SU-DHL-6 (cell line): ENCODE measurements at regions not wholly inside any gene's neighbourhood (a gene's known extent, or its start where the extent isn't known, plus 50 kb on each side); places are given as distances from the start of the nearest gene placed in this dataset.

ENCODE experiments used
- H2AFZ ChIP-seq: fragments of 200-600 bp; sonication (generic); 2 replicates; pipeline ENCODE4 v1.6.1; 2014; ENCODE audit warnings: low read depth, mild to moderate bottlenecking, moderate library complexity, mixed read lengths, antibody characterized with exemption, low read length; ENCODE audit not compliant: severe bottlenecking
- H3F3A ChIP-seq: fragments of 200-600 bp; shearing (Covaris generic); 2 replicates; pipeline ENCODE4 v1.6.0; 2016; ENCODE audit warnings: antibody characterized with exemption, mild to moderate bottlenecking; ENCODE audit not compliant: insufficient read depth
- H3K27ac ChIP-seq: fragments of 200-600 bp; sonication (generic); 2 replicates; pipeline ENCODE4 v1.5.1; 2016; ENCODE audit warnings: low read depth, mild to moderate bottlenecking, low read length, moderate library complexity, mixed read lengths
- H3K27me3 ChIP-seq: fragments of 200-600 bp; sonication (generic), shearing (Covaris generic); 2 replicates; pipeline ENCODE4 v1.6.0; 2014; ENCODE audit warnings: mild to moderate bottlenecking, low read length
- H3K36me3 ChIP-seq: fragments of 200-600 bp; sonication (generic); 2 replicates; pipeline ENCODE4 v1.6.1; 2014; ENCODE audit warnings: mild to moderate bottlenecking, low read length, mixed read lengths
- H3K4me2 ChIP-seq: fragments of 300-600, 200-600 bp; shearing (Covaris generic), sonication (generic); 2 replicates; pipeline ENCODE4 v1.6.0; 2014; ENCODE audit warnings: low read length, low read depth, mild to moderate bottlenecking; ENCODE audit not compliant: poor library complexity, severe bottlenecking
- H3K4me3 ChIP-seq: fragments of 200-600 bp; sonication (generic); 2 replicates; pipeline ENCODE4 v1.5.1; 2014; ENCODE audit warnings: antibody characterized with exemption, low read length, mild to moderate bottlenecking, mixed read lengths; ENCODE audit not compliant: insufficient read depth, poor library complexity, severe bottlenecking
- H3K79me2 ChIP-seq: fragments of 200-600 bp; sonication (generic); 2 replicates; pipeline ENCODE4 v1.6.1; 2014; ENCODE audit warnings: mild to moderate bottlenecking, low read length, moderate library complexity; ENCODE audit not compliant: insufficient read depth
- H3K9ac ChIP-seq: fragments of 200-600 bp; sonication (generic); 2 replicates; pipeline ENCODE4 v1.7.0; 2014; ENCODE audit warnings: mild to moderate bottlenecking, low read length
- H3K9me2 ChIP-seq: fragments of 200-600 bp; sonication (generic); replicated peaks from 2 replicates; pipeline ENCODE4 v1.6.1; 2014; ENCODE audit warnings: low read length; ENCODE audit not compliant: insufficient read depth
- H3K9me3 ChIP-seq: fragments of 200-600 bp; sonication (generic); 2 replicates; pipeline ENCODE4 v1.6.1; 2014; ENCODE audit warnings: low read length, mixed read lengths; ENCODE audit not compliant: insufficient read depth
- H4K20me1 ChIP-seq: fragments of 200-600 bp; sonication (generic); 2 replicates; pipeline ENCODE4 v1.6.1; 2014; ENCODE audit warnings: low read depth, mild to moderate bottlenecking, antibody characterized with exemption, low read length, moderate library complexity, mixed read lengths
- CTCF ChIP-seq: fragments of 200-600 bp; sonication (generic); IDR thresholded peaks from one replicate; pipeline ENCODE4 v1.5.1; 2017; ENCODE audit warnings: antibody characterized with exemption, mild to moderate bottlenecking, low read length, moderate library complexity; ENCODE audit not compliant: insufficient read depth, poor library complexity, severe bottlenecking
- EZH2phosphoT487 ChIP-seq: fragments of 200-600 bp; sonication (generic), shearing (Covaris generic); conservative IDR thresholded peaks from 2 replicates; pipeline ENCODE4 v1.6.1; 2018; ENCODE audit warnings: mild to moderate bottlenecking, antibody characterized with exemption, low read length, moderate library complexity, mixed read lengths

- H3K9me2 ChIP-seq: no peaks in the 10 kb centered on the region
- H3K9me3 ChIP-seq: no peaks in the 10 kb centered on the region
- TF ChIP-seq EZH2phosphoT487: no peak
- TF ChIP-seq CTCF: no peak
- no peak overlapping the region for H3K4me2 ChIP-seq
- no peaks in the 10 kb centered on the region for H3K27me3 ChIP-seq
- no peaks in the 10 kb centered on the region for H3F3A ChIP-seq
- H3K79me2 ChIP-seq: no peaks in the 10 kb centered on the region
- H3K36me3 ChIP-seq: no peaks in the 10 kb centered on the region
- no peak overlapping the region for H3K9ac ChIP-seq
- H3K27ac ChIP-seq: no peak overlapping the region
- no peak overlapping the region for H2AFZ ChIP-seq
- no peaks in the 10 kb centered on the region; the same call in 1 of the 2 replicates for H4K20me1 ChIP-seq
- H3K4me3 ChIP-seq: no peak overlapping the region
Measured at GRCh38 chr11:15509082-15509481, 394.4 kb downstream of the INSC start.

GRCh38 chr11:15519124-15519791, 404.5 kb downstream of the INSC start:
- no peak overlapping the region for H3K4me2 ChIP-seq
- H3K4me3 ChIP-seq: no peak overlapping the region
- peaks cover 3% of the 10 kb centered on the region; the same call in 1 of the 2 replicates for H3K27me3 ChIP-seq
- H3K9me3 ChIP-seq: 0 out of 2 replicates have a peak, but pooled peaks cover 7% of the 10 kb centered on the region
- no peaks in the 10 kb centered on the region for H3K79me2 ChIP-seq
- no peaks in the 10 kb centered on the region for H3K36me3 ChIP-seq
- no peak overlapping the region for H3K27ac ChIP-seq
- no peaks in the 10 kb centered on the region for H4K20me1 ChIP-seq
- no peak for TF ChIP-seq EZH2phosphoT487
- TF ChIP-seq CTCF: no peak
- H3F3A ChIP-seq: no peaks in the 10 kb centered on the region
- no peak overlapping the region for H3K9ac ChIP-seq
- no peaks in the 10 kb centered on the region for H3K9me2 ChIP-seq
- H2AFZ ChIP-seq: no peak overlapping the region

- no peak overlapping the region for H3K27ac ChIP-seq
- H3K4me2 ChIP-seq: no peak overlapping the region
- peaks cover under 1% of the 10 kb centered on the region; the same call in 1 of the 2 replicates for H3K27me3 ChIP-seq
- no peaks in the 10 kb centered on the region for H4K20me1 ChIP-seq
- no peak overlapping the region for H3K9ac ChIP-seq
- no peak for TF ChIP-seq CTCF
- TF ChIP-seq EZH2phosphoT487: no peak
- H3K4me3 ChIP-seq: no peak overlapping the region
- no peaks in the 10 kb centered on the region for H3K9me2 ChIP-seq
- H2AFZ ChIP-seq: no peak overlapping the region
- H3K79me2 ChIP-seq: no peaks in the 10 kb centered on the region
- no peaks in the 10 kb centered on the region for H3K36me3 ChIP-seq
- H3F3A ChIP-seq: no peaks in the 10 kb centered on the region
- 0 out of 2 replicates have a peak, but pooled peaks cover 4% of the 10 kb centered on the region for H3K9me3 ChIP-seq
Measured at GRCh38 chr11:15519911-15520310, 405.2 kb downstream of the INSC start.
